BJ (cell line): ENCODE measurements at regions not wholly inside any gene's neighbourhood (a gene's known extent, or its start where the extent isn't known, plus 50 kb on each side); places are given as distances from the start of the nearest gene placed in this dataset.

ENCODE experiments used
- CTCF ChIA-PET: fragments of 350-600 bp; formaldehyde crosslinking; extraction: SDS; loops from one replicate; lab custom pipeline; 2021; ENCODE audit warnings: antibody characterized with exemption, inconsistent platforms; lab: Yijun Ruan, JAX
- POLR2A ChIA-PET: fragments of 300-600 bp; sonication (Branson Sonifier 250); formaldehyde crosslinking; extraction: SDS; loops from one replicate; lab custom pipeline; 2021; ENCODE audit warnings: antibody characterized with exemption; lab: Charles Lee
- DNase-seq: peaks from one replicate; pipeline ENCODE4 v3.0.0-alpha.2; 2011; ENCODE audit warnings: low read depth
- H3K27me3 ChIP-seq: 2 replicates; pipeline ENCODE4 v1.6.0; 2011; ENCODE audit warnings: low read length; ENCODE audit not compliant: control insufficient read depth, insufficient read depth
- H3K36me3 ChIP-seq: 2 replicates; pipeline ENCODE4 v1.5.1; 2011; ENCODE audit warnings: low read length; ENCODE audit not compliant: control insufficient read depth, insufficient read depth
- H3K4me3 ChIP-seq: 2 replicates; pipeline ENCODE4 v1.5.1; 2011; ENCODE audit warnings: low read depth, mild to moderate bottlenecking, control low read depth, low read length
- CTCF ChIP-seq: IDR thresholded peaks from 2 replicates; pipeline ENCODE4 v1.5.1; 2011; ENCODE audit warnings: low read depth, mild to moderate bottlenecking, control low read depth, inconsistent platforms, low read length, moderate library complexity; ENCODE audit not compliant: insufficient read depth

GRCh38 chr1:38571726-38572125 is 287.8 kb downstream of the RRAGC start:
- Histone ChIP-seq H3K4me3 (no peak overlapping the region), H3K27me3 (no peaks in the 10 kb centered on the region; the same call in 1 of the 2 replicates), H3K36me3 (no peaks in the 10 kb centered on the region)
- DNase-seq: no peak
- POLR2A ChIA-PET: no interaction called here
- no peak for TF ChIP-seq CTCF
- CTCF ChIA-PET: no interaction called here

- Histone ChIP-seq H3K4me3 (no peak overlapping the region), H3K36me3 (no peaks in the 10 kb centered on the region), H3K27me3 (no peaks in the 10 kb centered on the region; the same call in 1 of the 2 replicates)
- POLR2A ChIA-PET: no interaction called here
- DNase-seq: no peak
- no peak for TF ChIP-seq CTCF
- CTCF ChIA-PET: no interaction called here
Observed at GRCh38 chr1:38570657-38570975, 289.0 kb downstream of the RRAGC start.

GRCh38 chr1:38569932-38570656 is 289.5 kb downstream of the RRAGC start:
- POLR2A ChIA-PET: no interaction called here
- Histone ChIP-seq H3K36me3 (no peaks in the 10 kb centered on the region), H3K27me3 (no peaks in the 10 kb centered on the region; the same call in 1 of the 2 replicates), H3K4me3 (no peak overlapping the region)
- DNase-seq: no peak
- CTCF ChIA-PET: no interaction called here
- no peak for TF ChIP-seq CTCF

- no peaks in the 10 kb centered on the region; the same call in 1 of the 2 replicates for H3K27me3 ChIP-seq
- ChIA-PET CTCF (no interaction called here), POLR2A (no interaction called here)
- no peak overlapping the region for H3K4me3 ChIP-seq
- no peak for DNase-seq
- H3K36me3 ChIP-seq: no peaks in the 10 kb centered on the region
- TF ChIP-seq CTCF: no peak
Observed at GRCh38 chr1:38568061-38568857, 291.3 kb downstream of the RRAGC start.

- POLR2A ChIA-PET: no interaction called here
- CTCF ChIA-PET: no interaction called here
- no peak for DNase-seq
- Histone ChIP-seq H3K27me3 (no peaks in the 10 kb centered on the region; the same call in 1 of the 2 replicates), H3K4me3 (no peak overlapping the region), H3K36me3 (no peaks in the 10 kb centered on the region)
- TF ChIP-seq CTCF: no peak
Observed at GRCh38 chr1:38567401-38567800, 292.2 kb downstream of the RRAGC start.
